ENCODE measurements at regions not wholly inside any gene's neighbourhood (a gene's known extent, or its start where the extent isn't known, plus 50 kb on each side); places are given as distances from the start of the nearest gene placed in this dataset.
"Not testable (repeated sequence)": the region's sequence is repeated elsewhere in the genome, so short reads cannot be mapped to it uniquely, and the experiment has no call there.

GRCh38 chr12:60603475-60603874 lies 1007.6 kb downstream of the SLC16A7 start:
- TF ChIP-seq CTCF, EP300 (IDR thresholded peaks at IDR 0.05): not testable (repeated sequence)
